ENCODE measurements at regions not wholly inside any gene's neighbourhood (a gene's known extent, or its start where the extent isn't known, plus 50 kb on each side); places are given as distances from the start of the nearest gene placed in this dataset.

DNA sequence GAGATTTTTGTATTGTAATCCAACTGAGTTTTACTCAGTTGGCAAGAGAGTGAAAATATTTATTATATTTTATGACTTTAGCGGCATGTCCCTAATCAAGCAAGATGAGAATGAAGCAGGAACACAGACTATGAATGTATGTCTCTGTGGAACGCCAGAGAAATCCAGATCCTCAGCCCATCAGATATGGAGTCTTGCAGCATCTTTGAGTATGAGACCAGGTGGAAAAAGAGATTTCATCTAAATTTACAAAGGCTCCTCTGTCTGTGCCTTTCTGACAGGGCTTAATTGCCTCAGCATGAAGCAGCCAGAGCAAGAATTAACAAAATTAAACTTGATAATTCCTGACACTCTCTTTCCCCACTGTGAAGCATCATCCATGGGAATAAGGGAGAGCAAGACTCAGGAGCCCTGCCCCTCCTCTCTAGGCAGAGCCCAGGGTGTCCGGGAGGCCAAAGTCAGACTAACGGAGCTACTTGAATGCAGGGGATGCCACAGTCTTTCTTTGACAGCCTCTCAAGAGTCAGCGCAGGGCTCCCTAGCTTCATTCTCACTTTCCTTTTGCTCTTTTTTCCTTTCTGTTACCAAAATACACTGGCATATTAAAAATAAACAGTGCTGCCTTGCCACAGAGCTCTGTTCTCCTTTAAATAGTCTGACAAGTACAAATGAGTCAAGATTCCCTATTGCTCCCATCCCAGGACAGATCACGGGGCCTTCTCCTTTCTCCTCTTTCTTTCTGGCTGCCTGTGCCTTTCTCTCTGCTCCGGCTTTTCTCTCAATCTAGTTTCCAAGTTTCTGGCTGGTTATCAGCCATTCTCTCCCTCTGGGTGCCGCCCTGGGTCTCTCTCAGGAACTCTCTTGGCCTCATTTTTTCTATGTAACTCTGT is 132.2 kb upstream of the INHBA start:
- no peak overlapping the region for H3K4me3 Mint-ChIP-seq
- no peaks in the 10 kb centered on the region for H3K27me3 Mint-ChIP-seq
- ATAC-seq (no peak), DNase-seq (no peak)
- no peaks in the 10 kb centered on the region for H3K9me3 ChIP-seq (ENCODE audit: control insufficient read depth, low read length, poor library complexity, severe bottlenecking)
- no peaks in the 10 kb centered on the region for H3K36me3 Mint-ChIP-seq (ENCODE audit: low read depth)
- no peak overlapping the region for H3K27ac Mint-ChIP-seq
- H3K4me1 Mint-ChIP-seq, result no peaks in the 10 kb centered on the region

DNA sequence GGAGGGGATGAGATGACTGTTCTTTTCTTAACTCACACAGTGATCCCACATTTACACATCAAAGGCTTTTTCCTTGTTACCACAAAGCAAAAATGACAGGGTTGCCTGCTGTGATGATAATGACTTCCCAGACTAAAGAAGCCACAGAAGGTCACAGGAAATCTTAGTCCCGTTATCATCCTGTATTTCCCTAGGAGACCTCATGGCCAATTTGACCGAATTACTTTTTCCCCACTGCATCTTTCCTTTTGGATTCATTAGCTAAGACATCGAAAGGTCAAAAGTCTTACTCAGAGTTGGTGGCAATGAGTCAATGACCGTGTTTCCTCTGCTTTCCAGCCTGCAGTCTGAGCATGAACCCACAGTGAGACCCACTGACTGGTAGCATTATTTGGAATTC is 130.1 kb upstream of the INHBA start:
- Mint-ChIP-seq H3K4me1 (no peaks in the 10 kb centered on the region), H3K27me3 (no peaks in the 10 kb centered on the region), H3K4me3 (no peak overlapping the region), H3K36me3 (ENCODE audit: low read depth) (no peaks in the 10 kb centered on the region), H3K27ac (no peak overlapping the region)
- DNase-seq, result no peak
- ATAC-seq, result no peak
- H3K9me3 ChIP-seq (ENCODE audit: control insufficient read depth, low read length, poor library complexity, severe bottlenecking), result no peaks in the 10 kb centered on the region

DNA sequence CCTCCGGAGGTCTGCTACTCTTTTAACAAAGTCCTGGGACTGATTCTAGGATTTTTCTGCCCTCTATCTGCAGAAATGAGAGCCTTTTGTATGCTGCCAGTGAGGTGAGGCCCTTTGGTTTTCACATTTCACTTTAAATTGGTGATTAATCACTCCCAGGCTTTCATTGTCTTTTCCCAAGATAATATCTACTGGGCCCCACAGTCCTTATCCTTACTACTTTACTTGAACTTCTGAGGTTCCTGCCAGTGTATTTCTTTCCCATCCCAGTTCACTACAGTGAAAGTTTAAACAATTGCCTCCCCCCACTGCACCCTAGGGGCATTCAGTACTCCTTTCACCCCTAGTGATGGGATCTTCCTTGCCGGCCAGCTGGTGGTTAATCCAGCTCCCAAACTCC is 127.4 kb upstream of the INHBA start:
- H3K36me3 Mint-ChIP-seq (ENCODE audit: low read depth), result no peaks in the 10 kb centered on the region
- H3K9me3 ChIP-seq (ENCODE audit: control insufficient read depth, low read length, poor library complexity, severe bottlenecking), result no peaks in the 10 kb centered on the region
- DNase-seq, result no peak

DNA sequence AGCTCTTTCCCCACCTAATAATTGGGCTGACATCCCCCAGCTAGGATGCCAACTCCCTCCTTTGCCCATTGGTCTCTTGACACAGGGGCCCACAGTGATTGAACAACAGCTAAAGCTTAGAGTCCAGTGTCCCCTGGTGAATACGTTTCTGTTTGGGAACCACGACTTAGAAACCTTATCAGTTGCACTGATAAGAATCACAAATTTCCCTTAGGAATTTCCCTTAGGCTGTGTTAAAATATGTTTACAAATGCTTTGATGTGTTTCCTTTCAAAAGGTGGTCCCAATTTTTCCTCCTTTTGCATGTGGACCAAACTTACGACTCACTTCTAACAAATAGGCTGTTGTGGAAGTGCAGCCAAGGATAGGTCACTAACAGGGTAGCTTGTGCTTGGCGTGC is 126.0 kb upstream of the INHBA start:
- no peaks in the 10 kb centered on the region for H3K27me3 Mint-ChIP-seq
- H3K27ac Mint-ChIP-seq, result no peak overlapping the region
- DNase-seq (no peak), ATAC-seq (no peak)
- H3K36me3 Mint-ChIP-seq (ENCODE audit: low read depth), result no peaks in the 10 kb centered on the region
- H3K4me3 Mint-ChIP-seq, result no peak overlapping the region
- no peaks in the 10 kb centered on the region for H3K9me3 ChIP-seq (ENCODE audit: control insufficient read depth, low read length, poor library complexity, severe bottlenecking)
- H3K4me1 Mint-ChIP-seq, result no peaks in the 10 kb centered on the region

More for the DNA sequence above, 127.4 kb upstream of the INHBA start:
- H3K27me3 Mint-ChIP-seq, result no peaks in the 10 kb centered on the region
- no peak for ATAC-seq
- H3K4me3 Mint-ChIP-seq, result no peak overlapping the region
- no peaks in the 10 kb centered on the region for H3K4me1 Mint-ChIP-seq
- no peak overlapping the region for H3K27ac Mint-ChIP-seq

DNA sequence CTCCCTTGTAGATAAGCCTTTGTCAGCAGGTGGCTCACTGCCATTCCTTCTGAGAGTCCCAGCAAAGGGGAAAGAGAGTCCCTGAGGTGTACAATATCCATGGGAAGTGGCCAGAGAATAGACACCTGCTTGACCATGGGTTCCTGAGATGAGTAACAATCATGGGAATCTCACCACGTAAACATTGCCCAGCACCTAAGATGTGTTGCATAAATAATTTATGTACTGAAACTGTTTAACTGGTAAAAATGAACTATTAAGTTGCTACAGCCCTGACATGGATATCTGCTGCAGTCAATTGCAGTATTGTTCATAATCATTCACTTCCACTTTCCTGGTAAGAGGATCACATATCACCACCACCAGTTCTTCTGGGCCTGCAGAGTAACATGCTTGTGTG is 123.8 kb upstream of the INHBA start:
- no peaks in the 10 kb centered on the region for H3K9me3 ChIP-seq (ENCODE audit: control insufficient read depth, low read length, poor library complexity, severe bottlenecking)

DNA sequence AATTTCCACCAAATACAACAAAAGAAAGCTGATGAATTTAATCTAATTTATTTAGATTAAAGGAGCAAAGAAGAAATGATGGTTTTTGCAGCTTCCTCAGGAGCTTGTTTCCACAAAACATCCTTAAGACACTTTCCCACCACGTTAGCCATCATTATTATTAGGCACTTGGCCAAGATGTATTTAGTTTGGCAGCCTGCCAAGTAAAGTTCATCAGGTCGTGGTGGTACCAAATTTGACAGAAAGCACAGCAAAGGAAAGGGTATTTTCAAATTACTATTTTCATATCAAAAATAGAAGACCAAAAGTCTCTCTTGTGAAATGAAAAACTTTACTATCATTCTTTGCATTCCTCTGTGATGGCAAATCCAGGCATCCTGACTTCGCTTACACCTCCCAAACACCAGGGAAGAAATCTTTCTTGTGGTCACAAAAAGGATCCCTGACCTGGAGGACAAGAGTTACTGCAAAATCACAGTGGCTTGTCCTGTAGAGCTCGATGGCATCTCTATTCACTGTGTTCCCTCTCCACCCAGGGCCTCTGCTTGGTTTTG is 123.1 kb upstream of the INHBA start:
- ATAC-seq (no peak), DNase-seq (no peak)
- H3K9me3 ChIP-seq (ENCODE audit: control insufficient read depth, low read length, poor library complexity, severe bottlenecking), result no peaks in the 10 kb centered on the region
- no peak overlapping the region for H3K4me3 Mint-ChIP-seq
- H3K27me3 Mint-ChIP-seq, result no peaks in the 10 kb centered on the region
- H3K36me3 Mint-ChIP-seq (ENCODE audit: low read depth), result no peaks in the 10 kb centered on the region
- no peaks in the 10 kb centered on the region for H3K4me1 Mint-ChIP-seq
- H3K27ac Mint-ChIP-seq, result no peak overlapping the region

More for the DNA sequence above, 123.8 kb upstream of the INHBA start:
- DNase-seq (no peak), ATAC-seq (no peak)
- Mint-ChIP-seq H3K36me3 (ENCODE audit: low read depth) (no peaks in the 10 kb centered on the region), H3K4me3 (no peak overlapping the region), H3K27me3 (no peaks in the 10 kb centered on the region), H3K4me1 (no peaks in the 10 kb centered on the region), H3K27ac (no peak overlapping the region)

DNA sequence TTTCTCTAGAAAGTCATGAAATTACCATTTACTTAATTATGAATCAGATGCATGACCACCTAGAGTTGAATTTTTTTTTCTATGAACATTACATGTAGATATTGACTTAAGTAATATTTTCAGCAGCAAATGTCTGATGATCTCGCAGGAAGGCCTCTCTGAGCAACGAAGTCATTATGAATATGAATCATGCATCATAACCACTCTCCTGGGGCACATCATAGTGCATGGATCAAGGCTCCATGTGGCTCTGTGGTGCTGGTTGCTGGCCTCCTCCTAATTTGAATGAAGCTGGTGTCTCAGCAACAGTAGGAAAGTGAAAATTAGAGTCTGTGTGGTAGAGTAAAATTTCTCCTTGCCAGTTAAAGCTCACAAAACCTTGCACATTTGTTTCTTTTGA is 121.4 kb upstream of the INHBA start:
- Mint-ChIP-seq H3K4me3 (no peak overlapping the region), H3K4me1 (no peaks in the 10 kb centered on the region), H3K27me3 (no peaks in the 10 kb centered on the region), H3K36me3 (ENCODE audit: low read depth) (peaks cover 2% of the 10 kb centered on the region), H3K27ac (no peak overlapping the region)
- H3K9me3 ChIP-seq (ENCODE audit: control insufficient read depth, low read length, poor library complexity, severe bottlenecking), result no peaks in the 10 kb centered on the region
- DNase-seq (no peak), ATAC-seq (no peak)

DNA sequence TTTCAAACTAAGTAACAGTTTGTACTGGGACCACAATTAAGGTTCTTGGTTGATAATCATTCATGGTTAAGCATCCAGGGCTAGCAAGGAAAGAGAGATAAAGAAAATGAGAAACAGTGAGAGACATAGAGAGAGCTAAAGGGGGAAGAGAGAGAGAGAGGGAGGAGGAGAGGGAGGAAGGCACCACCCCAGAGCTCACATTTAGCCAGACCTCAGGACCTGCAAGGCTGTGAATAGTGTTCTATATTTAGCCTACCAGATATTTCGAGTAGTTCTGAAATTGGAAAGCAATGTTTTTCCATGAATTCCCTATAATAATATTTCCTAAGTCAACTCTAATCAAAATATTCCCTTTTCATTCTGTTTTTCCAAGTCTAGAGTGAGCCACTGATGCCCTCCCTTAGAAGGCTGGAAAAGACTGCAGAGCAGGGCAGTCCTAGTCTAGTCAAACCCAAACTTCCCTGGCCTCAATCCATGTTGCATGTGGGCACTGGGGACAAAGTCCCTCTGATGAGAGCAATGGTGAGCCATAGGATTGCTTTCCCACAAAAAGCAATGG is 119.4 kb upstream of the INHBA start:
- no peaks in the 10 kb centered on the region for H3K9me3 ChIP-seq (ENCODE audit: control insufficient read depth, low read length, poor library complexity, severe bottlenecking)
- no peak for ATAC-seq
- no peak for DNase-seq
- Mint-ChIP-seq H3K36me3 (ENCODE audit: low read depth) (peaks cover 2% of the 10 kb centered on the region), H3K27ac (no peak overlapping the region), H3K4me1 (no peaks in the 10 kb centered on the region), H3K27me3 (no peaks in the 10 kb centered on the region), H3K4me3 (no peak overlapping the region)

DNA sequence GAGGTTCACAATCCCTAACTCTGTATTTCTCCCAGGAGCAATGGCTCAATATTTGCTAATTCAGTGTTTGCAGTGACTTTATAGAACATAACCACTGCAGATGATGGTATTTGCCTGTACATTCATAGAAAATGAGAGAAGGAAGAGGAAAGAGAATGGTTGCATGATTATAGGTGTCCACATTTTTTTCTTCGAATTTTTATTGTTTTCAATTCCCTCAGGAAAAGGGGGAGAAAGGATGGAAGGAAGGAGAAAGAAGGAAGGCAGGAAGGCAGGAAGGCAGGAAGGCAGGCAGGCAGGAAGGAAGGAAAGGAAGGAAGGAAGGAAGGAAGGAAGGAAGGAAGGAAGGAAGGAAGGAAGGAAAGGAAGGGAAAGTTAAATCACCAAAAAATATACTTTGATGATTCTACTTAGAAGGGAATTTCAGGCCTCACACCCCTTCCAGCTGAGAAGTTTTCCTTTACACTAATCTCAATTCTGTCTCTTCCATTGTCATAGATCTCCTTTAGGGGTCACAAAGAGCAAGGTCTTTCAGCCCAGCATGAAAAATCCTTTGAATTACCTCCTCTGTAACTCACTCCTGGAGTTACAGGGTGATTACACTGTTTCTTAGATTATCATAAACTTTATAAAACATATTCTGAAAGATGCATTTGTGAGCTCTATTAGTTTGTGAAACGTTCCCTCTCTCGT is 118.8 kb upstream of the INHBA start:
- Mint-ChIP-seq H3K27ac (no peak overlapping the region), H3K4me3 (no peak overlapping the region), H3K36me3 (ENCODE audit: low read depth) (peaks cover 2% of the 10 kb centered on the region), H3K27me3 (no peaks in the 10 kb centered on the region), H3K4me1 (no peaks in the 10 kb centered on the region)
- DNase-seq (no peak), ATAC-seq (no peak)
- no peaks in the 10 kb centered on the region for H3K9me3 ChIP-seq (ENCODE audit: control insufficient read depth, low read length, poor library complexity, severe bottlenecking)

DNA sequence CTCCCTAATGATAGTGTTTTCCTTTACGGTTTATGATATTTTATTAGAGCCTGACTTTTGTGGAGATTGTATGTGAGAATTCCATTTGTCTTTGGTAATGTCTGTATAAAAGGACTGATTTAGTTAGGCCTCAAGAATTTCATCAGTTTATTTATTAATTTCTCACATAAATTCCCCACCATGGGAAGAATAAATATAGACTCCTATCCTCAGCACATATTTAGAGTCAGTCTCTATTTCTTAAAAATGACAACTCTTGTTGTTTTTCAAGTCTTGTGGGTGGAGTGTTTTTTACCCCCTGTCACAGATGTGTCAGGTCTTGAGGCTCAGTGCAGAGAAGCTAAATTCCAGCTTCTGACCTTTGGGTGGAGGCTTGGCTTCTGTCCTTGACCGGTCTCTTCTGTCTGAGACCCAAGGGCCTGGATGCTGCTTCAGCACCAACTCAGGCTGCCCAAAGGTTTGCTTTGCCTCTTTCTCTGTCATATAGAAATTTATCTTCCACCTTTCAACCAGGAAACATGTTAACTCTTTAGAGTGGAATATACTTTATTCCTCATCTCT is 117.3 kb upstream of the INHBA start:
- Mint-ChIP-seq H3K27me3 (no peaks in the 10 kb centered on the region), H3K36me3 (ENCODE audit: low read depth) (peaks cover 2% of the 10 kb centered on the region), H3K4me1 (no peaks in the 10 kb centered on the region), H3K27ac (no peak overlapping the region), H3K4me3 (no peak overlapping the region)
- H3K9me3 ChIP-seq (ENCODE audit: control insufficient read depth, low read length, poor library complexity, severe bottlenecking), result no peaks in the 10 kb centered on the region
- DNase-seq, result no peak
- no peak for ATAC-seq

DNA sequence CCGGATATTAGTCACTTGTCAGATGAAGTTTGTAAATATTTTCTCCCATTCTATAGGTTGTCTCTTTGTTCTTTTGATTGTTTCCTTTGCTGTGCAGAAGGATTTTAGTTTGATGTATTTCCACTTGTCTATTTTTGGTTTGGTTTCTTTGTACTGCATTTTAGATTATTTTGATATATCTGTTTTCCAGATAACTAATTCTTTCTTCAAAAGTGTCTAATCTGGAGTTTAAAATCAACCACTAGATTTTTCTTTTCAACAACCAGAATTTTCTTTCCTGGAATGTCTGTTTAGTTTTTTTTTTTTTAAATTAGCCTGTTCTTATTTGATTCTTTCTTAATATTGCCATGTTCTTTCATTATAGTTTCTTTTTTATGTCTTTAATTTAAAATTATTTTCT is 116.8 kb upstream of the INHBA start:
- no peak for DNase-seq
- Mint-ChIP-seq H3K27ac (no peak overlapping the region), H3K36me3 (ENCODE audit: low read depth) (peaks cover 2% of the 10 kb centered on the region), H3K4me1 (no peaks in the 10 kb centered on the region), H3K27me3 (no peaks in the 10 kb centered on the region), H3K4me3 (no peak overlapping the region)
- no peak for ATAC-seq
- no peaks in the 10 kb centered on the region for H3K9me3 ChIP-seq (ENCODE audit: control insufficient read depth, low read length, poor library complexity, severe bottlenecking)

DNA sequence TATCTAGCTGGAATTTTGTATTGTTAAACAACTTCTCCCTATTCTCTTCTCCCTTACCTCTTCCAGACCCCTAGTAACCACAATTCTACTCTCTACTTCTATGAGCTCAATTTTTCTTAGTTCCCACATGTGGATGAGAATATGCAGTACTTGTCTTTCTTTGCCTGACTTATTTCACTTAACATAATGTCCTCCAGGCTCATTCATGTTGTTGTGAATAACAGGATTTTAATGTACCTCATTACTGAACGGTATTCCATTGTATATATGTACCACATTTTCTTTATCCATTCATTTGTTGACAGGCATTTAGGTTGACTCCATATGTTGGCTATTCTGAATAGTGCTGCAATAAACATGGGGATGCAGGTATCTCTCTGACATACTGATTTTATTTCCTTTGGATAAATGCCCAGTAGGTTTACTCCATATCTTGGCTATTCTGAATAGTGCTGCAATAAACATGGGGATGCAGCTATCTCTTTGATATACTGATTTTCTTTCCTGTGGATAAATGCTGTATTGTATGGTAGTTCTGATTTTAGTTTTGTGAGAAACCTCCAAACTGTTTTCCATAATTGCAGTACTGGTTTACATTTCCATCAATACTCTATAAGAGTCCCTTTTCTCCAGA is 116.0 kb upstream of the INHBA start:
- ATAC-seq (no peak), DNase-seq (no peak)
- no peak overlapping the region for H3K27ac Mint-ChIP-seq
- H3K4me3 Mint-ChIP-seq, result no peak overlapping the region
- no peaks in the 10 kb centered on the region for H3K27me3 Mint-ChIP-seq
- H3K4me1 Mint-ChIP-seq, result no peaks in the 10 kb centered on the region
- peaks cover 2% of the 10 kb centered on the region for H3K36me3 Mint-ChIP-seq (ENCODE audit: low read depth)
- H3K9me3 ChIP-seq (ENCODE audit: control insufficient read depth, low read length, poor library complexity, severe bottlenecking), result no peaks in the 10 kb centered on the region

DNA sequence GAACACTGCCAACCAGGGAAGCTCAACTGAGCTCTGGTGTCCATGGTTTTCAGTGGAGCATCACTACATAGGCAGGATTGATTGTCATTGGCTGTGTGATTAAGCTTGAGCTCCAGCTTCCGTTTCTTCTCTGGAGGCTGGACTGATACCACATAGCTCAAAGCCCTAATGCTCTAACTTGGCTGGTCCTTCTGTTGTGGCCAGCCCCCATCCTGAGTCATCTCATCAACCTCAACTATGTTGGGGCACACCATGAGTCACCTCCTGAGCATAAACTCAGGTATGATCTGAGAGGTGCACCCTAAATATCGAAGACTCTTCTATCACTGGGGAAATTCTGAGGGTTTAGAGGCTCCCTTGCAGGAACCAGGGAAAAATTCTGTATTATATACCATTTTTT is 114.5 kb upstream of the INHBA start:
- H3K27me3 Mint-ChIP-seq, result no peaks in the 10 kb centered on the region
- DNase-seq, result no peak
- H3K9me3 ChIP-seq (ENCODE audit: control insufficient read depth, low read length, poor library complexity, severe bottlenecking), result no peaks in the 10 kb centered on the region
- H3K4me1 Mint-ChIP-seq, result no peaks in the 10 kb centered on the region
- peak; percentile 21 for ATAC-seq
- peaks cover 2% of the 10 kb centered on the region for H3K36me3 Mint-ChIP-seq (ENCODE audit: low read depth)
- H3K27ac Mint-ChIP-seq, result no peak overlapping the region
- no peak overlapping the region for H3K4me3 Mint-ChIP-seq
